ENCODE measurements at regions not wholly inside any gene's neighbourhood (a gene's known extent, or its start where the extent isn't known, plus 50 kb on each side); places are given as distances from the start of the nearest gene placed in this dataset.

GRCh38 chr2:447902-448665 lies 160.2 kb upstream of the ALKAL2 start:
- DNase-seq (ENCODE audit: low spot score): no peak

GRCh38 chr2:446963-447530 lies 159.2 kb upstream of the ALKAL2 start:
- DNase-seq (ENCODE audit: low spot score): no peak

GRCh38 chr2:446303-446874 lies 158.5 kb upstream of the ALKAL2 start:
- DNase-seq (ENCODE audit: low spot score): no peak

- DNase-seq (ENCODE audit: low spot score): no peak
These were observed 158.0 kb upstream of the ALKAL2 start for GRCh38 chr2:445896-446295.

GRCh38 chr2:444937-445884 lies 157.3 kb upstream of the ALKAL2 start:
- DNase-seq (ENCODE audit: low spot score): no peak

GRCh38 chr2:443741-444140 lies 155.8 kb upstream of the ALKAL2 start:
- DNase-seq (ENCODE audit: low spot score): no peak

GRCh38 chr2:443216-443615 lies 155.3 kb upstream of the ALKAL2 start:
- DNase-seq (ENCODE audit: low spot score): no peak

GRCh38 chr2:441258-442022 lies 153.5 kb upstream of the ALKAL2 start:
- DNase-seq (ENCODE audit: low spot score): no peak

GRCh38 chr2:440403-440740 lies 152.5 kb upstream of the ALKAL2 start:
- no peak for DNase-seq (ENCODE audit: low spot score)

- no peak for DNase-seq (ENCODE audit: low spot score)
These were observed 151.9 kb upstream of the ALKAL2 start for GRCh38 chr2:439556-440402.

GRCh38 chr2:439077-439476 lies 151.2 kb upstream of the ALKAL2 start:
- DNase-seq (ENCODE audit: low spot score): no peak

- no peak for DNase-seq (ENCODE audit: low spot score)
These were observed 150.0 kb upstream of the ALKAL2 start for GRCh38 chr2:437756-438393.

- no peak for DNase-seq (ENCODE audit: low spot score)
These were observed 149.3 kb upstream of the ALKAL2 start for GRCh38 chr2:437180-437579.

- no peak for DNase-seq (ENCODE audit: low spot score)
These were observed 148.3 kb upstream of the ALKAL2 start for GRCh38 chr2:436205-436604.

- DNase-seq (ENCODE audit: low spot score): no peak
These were observed 146.7 kb upstream of the ALKAL2 start for GRCh38 chr2:434625-435024.

- DNase-seq (ENCODE audit: low spot score): no peak
These were observed 145.3 kb upstream of the ALKAL2 start for GRCh38 chr2:433216-433615.

GRCh38 chr2:430291-431040 lies 142.6 kb upstream of the ALKAL2 start:
- no peak for DNase-seq (ENCODE audit: low spot score)

GRCh38 chr2:429575-430254 lies 141.8 kb upstream of the ALKAL2 start:
- no peak for DNase-seq (ENCODE audit: low spot score)

GRCh38 chr2:429142-429541 lies 141.3 kb upstream of the ALKAL2 start:
- DNase-seq (ENCODE audit: low spot score): no peak
